ENCODE measurements at regions not wholly inside any gene's neighbourhood (a gene's known extent, or its start where the extent isn't known, plus 50 kb on each side); places are given as distances from the start of the nearest gene placed in this dataset.

DNA sequence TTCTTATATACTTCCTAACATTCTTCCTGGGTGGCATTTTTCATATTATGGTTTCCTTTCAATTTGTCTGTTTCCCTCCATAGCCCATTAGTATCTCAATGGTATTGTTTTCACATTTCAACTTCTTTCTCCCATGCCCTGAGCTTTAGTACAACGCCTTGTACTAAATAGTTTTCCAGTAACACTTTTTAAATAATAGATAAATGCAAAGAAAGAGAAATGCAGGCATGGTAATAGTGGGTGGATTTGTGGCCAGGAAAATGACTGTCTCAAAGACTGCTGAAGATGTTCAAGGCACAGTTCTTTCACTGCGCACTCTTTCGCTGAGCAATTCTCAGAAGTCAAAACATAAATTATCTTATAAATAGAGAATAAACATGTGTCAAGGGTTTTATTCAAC lies 145.1 kb downstream of the LCA5 start:
- Histone ChIP-seq H3K9me2 (no peaks in the 10 kb centered on the region), H3K27ac (ENCODE audit: low read depth in 2 of 2, low read length in 1 of 2) (no peak overlapping the region), H3K27me3 (ENCODE audit: insufficient read depth) (no peaks in the 10 kb centered on the region), H3K9ac (no peak overlapping the region), H3K9me3 (no peaks in the 10 kb centered on the region), H3K4me2 (no peak overlapping the region), H3K79me2 (ENCODE audit: insufficient read depth) (no peaks in the 10 kb centered on the region), H3F3A (replicated peaks; ENCODE audit: insufficient read depth) (no peaks in the 10 kb centered on the region), H3K4me3 (ENCODE audit: low read depth in 2 of 2, low read length in 1 of 2) (no peak overlapping the region), H2AFZ (ENCODE audit: low read depth) (no peak overlapping the region), H4K20me1 (ENCODE audit: insufficient read depth) (no peaks in the 10 kb centered on the region), H3K4me1 (ENCODE audit: control insufficient read depth in 1 of 2, insufficient read depth in 2 of 2, low read depth in 1 of 2, low read length in 1 of 2) (no peaks in the 10 kb centered on the region), H3K36me3 (replicated peaks in 1 of 2; ENCODE audit: control insufficient read depth in 1 of 2, insufficient read depth in 2 of 2, low read length in 1 of 2) (no peaks in the 10 kb centered on the region)
- 75% methylated on average over 3 of the region's 3 CpGs for WGBS (ENCODE audit: low lambda C conversion rate)
- no peak for DNase-seq
- TF ChIP-seq ELF1 (IDR thresholded peaks at IDR 0.05) (no peak), MXI1 (IDR thresholded peaks at IDR 0.05; ENCODE audit: low read depth, low read length) (no peak)
- TF ChIP-seq, protein P1, sequence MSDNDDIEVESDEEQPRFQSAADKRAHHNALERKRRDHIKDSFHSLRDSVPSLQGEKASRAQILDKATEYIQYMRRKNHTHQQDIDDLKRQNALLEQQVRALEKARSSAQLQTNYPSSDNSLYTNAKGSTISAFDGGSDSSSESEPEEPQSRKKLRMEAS (IDR thresholded peaks at IDR 0.05; ENCODE audit: low read depth): no peak
- ChIA-PET POLR2A (no interaction called here), CTCF (interaction anchor here (0.7 to 1.0 kb wide), 2 partner anchors 9 to 321 kb away, joined by 3 to 4 read pairs; no protein-coding TSS in a partner anchor)

DNA sequence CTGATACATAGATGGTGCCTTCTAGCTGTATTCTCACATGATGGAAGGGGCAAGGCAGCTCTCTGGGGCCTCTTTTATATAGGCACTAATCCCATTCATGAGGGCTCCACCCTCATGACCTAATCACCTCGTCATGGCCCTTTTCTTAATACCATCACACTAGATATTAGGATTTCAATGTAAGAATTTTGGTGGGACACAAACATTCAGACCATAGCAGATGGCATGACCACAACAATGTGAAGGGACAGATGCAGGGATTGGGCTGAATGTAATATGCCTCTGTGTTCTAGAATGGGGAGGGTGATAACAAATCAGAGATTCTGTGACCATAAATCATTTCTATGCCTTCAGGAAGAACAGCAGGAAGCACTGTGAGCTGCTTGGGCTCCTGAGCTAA lies 145.8 kb downstream of the LCA5 start:
- Histone ChIP-seq H3K36me3 (replicated peaks in 1 of 2; ENCODE audit: control insufficient read depth in 1 of 2, insufficient read depth in 2 of 2, low read length in 1 of 2) (no peaks in the 10 kb centered on the region), H3K4me2 (no peak overlapping the region), H3K27me3 (ENCODE audit: insufficient read depth) (no peaks in the 10 kb centered on the region), H3K27ac (ENCODE audit: low read depth in 2 of 2, low read length in 1 of 2) (no peak overlapping the region), H3K9me3 (no peaks in the 10 kb centered on the region), H3K4me1 (ENCODE audit: control insufficient read depth in 1 of 2, insufficient read depth in 2 of 2, low read depth in 1 of 2, low read length in 1 of 2) (no peaks in the 10 kb centered on the region), H3K9ac (no peak overlapping the region), H3K79me2 (ENCODE audit: insufficient read depth) (no peaks in the 10 kb centered on the region), H3F3A (replicated peaks; ENCODE audit: insufficient read depth) (no peaks in the 10 kb centered on the region), H3K9me2 (no peaks in the 10 kb centered on the region), H2AFZ (ENCODE audit: low read depth) (no peak overlapping the region), H3K4me3 (ENCODE audit: low read depth in 2 of 2, low read length in 1 of 2) (no peak overlapping the region), H4K20me1 (ENCODE audit: insufficient read depth) (no peaks in the 10 kb centered on the region)
- WGBS (ENCODE audit: low lambda C conversion rate): 0% methylated on average over 1 of the region's 1 CpG
- no peak for DNase-seq
- TF ChIP-seq NFIC (IDR thresholded peaks at IDR 0.05; ENCODE audit: borderline replicate concordance): no peak
- TF ChIP-seq CHD2 (IDR thresholded peaks at IDR 0.05; ENCODE audit: low read length, partially characterized antibody): no peak
- TF ChIP-seq MEF2A (IDR thresholded peaks at IDR 0.05; ENCODE audit: borderline replicate concordance, low read depth): no peak
- no peak for TF ChIP-seq ELF1 (IDR thresholded peaks at IDR 0.05)
- no peak for TF ChIP-seq YY1 (IDR thresholded peaks at IDR 0.05; ENCODE audit: low read depth)
- TF ChIP-seq, protein P2, sequence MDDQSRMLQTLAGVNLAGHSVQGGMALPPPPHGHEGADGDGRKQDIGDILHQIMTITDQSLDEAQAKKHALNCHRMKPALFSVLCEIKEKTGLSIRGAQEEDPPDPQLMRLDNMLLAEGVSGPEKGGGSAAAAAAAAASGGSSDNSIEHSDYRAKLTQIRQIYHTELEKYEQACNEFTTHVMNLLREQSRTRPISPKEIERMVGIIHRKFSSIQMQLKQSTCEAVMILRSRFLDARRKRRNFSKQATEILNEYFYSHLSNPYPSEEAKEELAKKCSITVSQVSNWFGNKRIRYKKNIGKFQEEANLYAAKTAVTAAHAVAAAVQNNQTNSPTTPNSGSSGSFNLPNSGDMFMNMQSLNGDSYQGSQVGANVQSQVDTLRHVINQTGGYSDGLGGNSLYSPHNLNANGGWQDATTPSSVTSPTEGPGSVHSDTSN (IDR thresholded peaks at IDR 0.05): no peak
- TF ChIP-seq, protein P3, sequence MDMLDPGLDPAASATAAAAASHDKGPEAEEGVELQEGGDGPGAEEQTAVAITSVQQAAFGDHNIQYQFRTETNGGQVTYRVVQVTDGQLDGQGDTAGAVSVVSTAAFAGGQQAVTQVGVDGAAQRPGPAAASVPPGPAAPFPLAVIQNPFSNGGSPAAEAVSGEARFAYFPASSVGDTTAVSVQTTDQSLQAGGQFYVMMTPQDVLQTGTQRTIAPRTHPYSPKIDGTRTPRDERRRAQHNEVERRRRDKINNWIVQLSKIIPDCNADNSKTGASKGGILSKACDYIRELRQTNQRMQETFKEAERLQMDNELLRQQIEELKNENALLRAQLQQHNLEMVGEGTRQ (IDR thresholded peaks at IDR 0.05; ENCODE audit: borderline replicate concordance, low read depth, low read length): no peak
- TF ChIP-seq NRF1 (IDR thresholded peaks at IDR 0.05; ENCODE audit: low read depth, low read length): no peak
- no peak for TF ChIP-seq FOXJ3 (CRISPR knock-in tag; IDR thresholded peaks at IDR 0.05)
- TF ChIP-seq TEAD4 (IDR thresholded peaks at IDR 0.05; ENCODE audit: borderline replicate concordance, insufficient read depth): no peak
- no peak for TF ChIP-seq RAD21 (IDR thresholded peaks at IDR 0.05; ENCODE audit: low read length)
- TF ChIP-seq SMC3 (IDR thresholded peaks at IDR 0.05; ENCODE audit: low read depth, low read length): no peak
- TF ChIP-seq, protein P4, sequence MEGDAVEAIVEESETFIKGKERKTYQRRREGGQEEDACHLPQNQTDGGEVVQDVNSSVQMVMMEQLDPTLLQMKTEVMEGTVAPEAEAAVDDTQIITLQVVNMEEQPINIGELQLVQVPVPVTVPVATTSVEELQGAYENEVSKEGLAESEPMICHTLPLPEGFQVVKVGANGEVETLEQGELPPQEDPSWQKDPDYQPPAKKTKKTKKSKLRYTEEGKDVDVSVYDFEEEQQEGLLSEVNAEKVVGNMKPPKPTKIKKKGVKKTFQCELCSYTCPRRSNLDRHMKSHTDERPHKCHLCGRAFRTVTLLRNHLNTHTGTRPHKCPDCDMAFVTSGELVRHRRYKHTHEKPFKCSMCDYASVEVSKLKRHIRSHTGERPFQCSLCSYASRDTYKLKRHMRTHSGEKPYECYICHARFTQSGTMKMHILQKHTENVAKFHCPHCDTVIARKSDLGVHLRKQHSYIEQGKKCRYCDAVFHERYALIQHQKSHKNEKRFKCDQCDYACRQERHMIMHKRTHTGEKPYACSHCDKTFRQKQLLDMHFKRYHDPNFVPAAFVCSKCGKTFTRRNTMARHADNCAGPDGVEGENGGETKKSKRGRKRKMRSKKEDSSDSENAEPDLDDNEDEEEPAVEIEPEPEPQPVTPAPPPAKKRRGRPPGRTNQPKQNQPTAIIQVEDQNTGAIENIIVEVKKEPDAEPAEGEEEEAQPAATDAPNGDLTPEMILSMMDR (IDR thresholded peaks at IDR 0.05): no peak
- TF ChIP-seq TAF1 (IDR thresholded peaks at IDR 0.05; ENCODE audit: borderline replicate concordance, low read depth, low read length): no peak
- no peak for TF ChIP-seq EZH2phosphoT487 (IDR thresholded peaks at IDR 0.05; ENCODE audit: borderline replicate concordance, low read depth)
- TF ChIP-seq FOSL2 (IDR thresholded peaks at IDR 0.05; ENCODE audit: borderline replicate concordance, low read depth): no peak
- no peak for TF ChIP-seq GATA2 (CRISPR knock-in tag; IDR thresholded peaks at IDR 0.05)
- CTCF ChIA-PET: no interaction called here
- POLR2A ChIA-PET: no interaction called here

Measured in SK-N-SH (cell line).